Kidney (tissue), 13 donors: ENCODE measurements at regions not wholly inside any gene's neighbourhood (a gene's known extent, or its start where the extent isn't known, plus 50 kb on each side); places are given as distances from the start of the nearest gene placed in this dataset.
A peak's percentile ranks its signal among the peaks of the same experiment; 100 is the strongest.

Source experiments
- DNase-seq, 5 donors: peaks; one replicate each; pipeline ENCODE4 v3.0.0-alpha.2; 2013 to 2020
- FAIRE-seq: peaks from 2 replicates; lab custom pipeline; 2012; peaks lifted over from hg19 to GRCh38; lab: Jason Lieb, UNC
- H3K27ac ChIP-seq, 2 donors: one replicate each; pipeline ENCODE4 v1.7.0; 2013; ENCODE audit warnings: low read depth in 2 of 2, low read length in 2 of 2, inconsistent platforms in 1 of 2
- H3K27me3 ChIP-seq: one replicate; pipeline ENCODE4 v1.7.1; 2013; ENCODE audit warnings: low read length, inconsistent platforms; ENCODE audit not compliant: control insufficient read depth, insufficient read depth
- H3K36me3 ChIP-seq, 3 donors: one replicate each; pipeline versions ENCODE4 v1.7.0 to v1.7.1; 2013; ENCODE audit warnings: low read length in 3 of 3, control low read depth in 1 of 3, inconsistent platforms in 1 of 3; ENCODE audit not compliant: insufficient read depth in 3 of 3, control insufficient read depth in 2 of 3
- H3K4me1 ChIP-seq, 3 donors: one replicate each; pipeline versions ENCODE4 v1.7.0 to v1.7.1; 2013; ENCODE audit warnings: low read length in 3 of 3, inconsistent platforms in 1 of 3, low read depth in 1 of 3; ENCODE audit not compliant: control insufficient read depth in 2 of 3, insufficient read depth in 2 of 3
- H3K4me3 ChIP-seq, 3 donors: one replicate each; pipeline versions ENCODE4 v1.7.0 to v1.8.1; 2013; ENCODE audit warnings: low read length in 3 of 3, control low read depth in 1 of 3, inconsistent platforms in 1 of 3
- H3K9ac ChIP-seq, 3 donors: one replicate each; pipeline versions ENCODE4 v1.7.0 to v1.7.1; 2013; ENCODE audit warnings: low read length in 3 of 3, control low read depth in 1 of 3, inconsistent platforms in 1 of 3
- H3K9me3 ChIP-seq, 3 donors: one replicate each; pipeline versions ENCODE4 v1.7.0 to v1.7.1; 2013; ENCODE audit warnings: low read length in 3 of 3, control low read depth in 1 of 3, inconsistent platforms in 1 of 3; ENCODE audit not compliant: control insufficient read depth in 2 of 3, insufficient read depth in 1 of 3
- CTCF ChIP-seq: IDR thresholded peaks from 3 replicates; pipeline ENCODE4 v1.5.1; 2012; ENCODE audit warnings: mild to moderate bottlenecking, moderate library complexity, borderline replicate concordance; ENCODE audit not compliant: insufficient read depth; ENCODE audit errors: extremely low read depth
- intact Hi-C: fragments of 100-400 bp; cut with DNase I; formaldehyde crosslinking; loops from one replicate; pipeline ENCODE4 v1.11.1; 2022
- donor health status: control.
- donor health status: control.
- donor health status: control.
- donor health status: control.
- donor health status: control.
- donor health status: DM: yes; HTN: yes; CAD: no.
- donor health status: Normal renal cell carcinoma (clear cell type).

GRCh38 chr15:36252146-36252711, 327.2 kb upstream of the CDIN1 start:
- Histone ChIP-seq H3K4me3 (no peak overlapping the region), H3K4me1 (no peaks in the 10 kb centered on the region), H3K9ac (no peak overlapping the region), H3K9me3 (no peaks in the 10 kb centered on the region), H3K27ac (no peak overlapping the region), H3K36me3 (no peaks in the 10 kb centered on the region), H3K27me3 (no peaks in the 10 kb centered on the region)
- DNase-seq (no peak), FAIRE-seq (no peak)
- intact Hi-C loops: no loop called here
- no peak for TF ChIP-seq CTCF

- Histone ChIP-seq H3K27ac (no peak overlapping the region), H3K4me1 (no peaks in the 10 kb centered on the region), H3K9me3 (no peaks in the 10 kb centered on the region), H3K27me3 (no peaks in the 10 kb centered on the region), H3K9ac (no peak overlapping the region), H3K4me3 (no peak overlapping the region), H3K36me3 (no peaks in the 10 kb centered on the region)
- FAIRE-seq (no peak), DNase-seq (peak in 2 of 5 donors; percentile 68 to 86)
- no peak for TF ChIP-seq CTCF
- intact Hi-C loops: no loop called here
These were observed 325.0 kb upstream of the CDIN1 start for GRCh38 chr15:36254426-36254825.

GRCh38 chr15:36256404-36256807, 323.0 kb upstream of the CDIN1 start:
- intact Hi-C loops: no loop called here
- no peaks in the 10 kb centered on the region for H3K36me3 ChIP-seq
- H3K9me3 ChIP-seq: no peaks in the 10 kb centered on the region
- no peak for TF ChIP-seq CTCF
- no peaks in the 10 kb centered on the region for H3K27me3 ChIP-seq
- DNase-seq (peak in 1 of 5 donors; percentile 3), FAIRE-seq (no peak)
- no peak overlapping the region for H3K27ac ChIP-seq
- no peak overlapping the region for H3K9ac ChIP-seq
- H3K4me1 ChIP-seq: no peaks in the 10 kb centered on the region
- no peak overlapping the region for H3K4me3 ChIP-seq

GRCh38 chr15:36263666-36264065, 315.8 kb upstream of the CDIN1 start:
- intact Hi-C loops: no loop called here
- Histone ChIP-seq H3K4me3 (no peak overlapping the region), H3K27me3 (no peaks in the 10 kb centered on the region), H3K9ac (no peak overlapping the region), H3K4me1 (no peaks in the 10 kb centered on the region), H3K27ac (no peak overlapping the region), H3K36me3 (no peaks in the 10 kb centered on the region), H3K9me3 (no peaks in the 10 kb centered on the region)
- TF ChIP-seq CTCF: no peak
- FAIRE-seq: no peak
- no peak for DNase-seq
